ENCODE measurements at regions not wholly inside any gene's neighbourhood (a gene's known extent, or its start where the extent isn't known, plus 50 kb on each side); places are given as distances from the start of the nearest gene placed in this dataset.

- DNase-seq, result no peak
Measured at GRCh38 chrX:39725928-39726619, 371.7 kb downstream of the BCOR start.

- no peak for DNase-seq
Measured at GRCh38 chrX:39726771-39727170, 371.0 kb downstream of the BCOR start.

- no peak for DNase-seq
Measured at GRCh38 chrX:39728025-39728424, 369.7 kb downstream of the BCOR start.

GRCh38 chrX:39728852-39729598 lies 368.7 kb downstream of the BCOR start:
- no peak for DNase-seq

- no peak for DNase-seq
Measured at GRCh38 chrX:39729981-39730661, 367.6 kb downstream of the BCOR start.

GRCh38 chrX:39730662-39731329 lies 367.0 kb downstream of the BCOR start:
- peak; percentile 50 to 56 for DNase-seq

- no peak for DNase-seq
Measured at GRCh38 chrX:39731330-39731667, 366.5 kb downstream of the BCOR start.

- DNase-seq, result no peak
Measured at GRCh38 chrX:39731735-39732134, 366.0 kb downstream of the BCOR start.

- no peak for DNase-seq
Measured at GRCh38 chrX:39733745-39734144, 364.0 kb downstream of the BCOR start.

- DNase-seq, result no peak
Measured at GRCh38 chrX:39734174-39734776, 363.5 kb downstream of the BCOR start.

- DNase-seq, result no peak
Measured at GRCh38 chrX:39736216-39737211, 361.2 kb downstream of the BCOR start.

GRCh38 chrX:39739585-39739984 lies 358.2 kb downstream of the BCOR start:
- DNase-seq, result no peak

- no peak for DNase-seq
Measured at GRCh38 chrX:39740078-39740477, 357.7 kb downstream of the BCOR start.

GRCh38 chrX:39741904-39742303 lies 355.9 kb downstream of the BCOR start:
- DNase-seq, result no peak

- no peak for DNase-seq
Measured at GRCh38 chrX:39745818-39746217, 351.9 kb downstream of the BCOR start.

- no peak for DNase-seq
Measured at GRCh38 chrX:39749135-39749534, 348.6 kb downstream of the BCOR start.

GRCh38 chrX:39749728-39750127 lies 348.0 kb downstream of the BCOR start:
- no peak for DNase-seq

- DNase-seq, result no peak
Measured at GRCh38 chrX:39750256-39750790, 347.4 kb downstream of the BCOR start.

GRCh38 chrX:39750848-39751247 lies 346.9 kb downstream of the BCOR start:
- DNase-seq, result no peak

GRCh38 chrX:39752815-39753214 lies 344.9 kb downstream of the BCOR start:
- DNase-seq, result no peak

- no peak for DNase-seq
Measured at GRCh38 chrX:39753293-39753996, 344.3 kb downstream of the BCOR start.
